Left lobe of liver (tissue), 2 donors: ENCODE measurements at regions not wholly inside any gene's neighbourhood (a gene's known extent, or its start where the extent isn't known, plus 50 kb on each side); places are given as distances from the start of the nearest gene placed in this dataset.
"Not testable (repeated sequence)": the region's sequence is repeated elsewhere in the genome, so short reads cannot be mapped to it uniquely, and the experiment has no call there.

Source experiments
- ATAC-seq: fragments of 200-7000 bp; cut with Tn5 transposase; one replicate; pipeline ENCODE4 v1.9.1; 2020; ENCODE audit warnings: mild to moderate bottlenecking, moderate library complexity
- DNase-seq: peaks from one replicate; pipeline ENCODE4 v3.0.0-alpha.2; 2020; ENCODE audit warnings: low spot score
- donor health status: DM: no; HTN: no; CAD: no; lungs with moderate emphysema.
- donor health status: DM: no; HTN: yes; CAD: no.

DNA sequence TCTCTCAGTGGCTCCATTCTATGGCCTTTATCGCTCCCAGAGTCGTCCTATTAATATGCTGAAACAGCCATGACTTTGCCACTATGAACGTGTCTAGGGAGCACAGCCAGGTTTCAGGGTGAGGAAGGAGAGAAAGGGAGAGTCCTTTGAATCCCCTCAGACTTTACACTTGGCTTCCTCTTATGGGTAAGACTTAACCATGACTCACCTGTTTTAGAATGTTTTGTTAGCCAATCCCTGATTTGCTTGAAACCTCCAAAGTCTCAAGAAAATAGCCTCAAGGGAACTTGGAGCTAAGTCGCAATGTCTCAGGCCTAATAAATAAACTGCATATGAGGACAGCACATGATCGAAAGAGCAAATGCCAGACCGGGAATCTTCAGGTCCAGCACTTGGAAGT, 131.2 kb upstream of the RCN1 start:
- DNase-seq (no peak), ATAC-seq (no peak)

DNA sequence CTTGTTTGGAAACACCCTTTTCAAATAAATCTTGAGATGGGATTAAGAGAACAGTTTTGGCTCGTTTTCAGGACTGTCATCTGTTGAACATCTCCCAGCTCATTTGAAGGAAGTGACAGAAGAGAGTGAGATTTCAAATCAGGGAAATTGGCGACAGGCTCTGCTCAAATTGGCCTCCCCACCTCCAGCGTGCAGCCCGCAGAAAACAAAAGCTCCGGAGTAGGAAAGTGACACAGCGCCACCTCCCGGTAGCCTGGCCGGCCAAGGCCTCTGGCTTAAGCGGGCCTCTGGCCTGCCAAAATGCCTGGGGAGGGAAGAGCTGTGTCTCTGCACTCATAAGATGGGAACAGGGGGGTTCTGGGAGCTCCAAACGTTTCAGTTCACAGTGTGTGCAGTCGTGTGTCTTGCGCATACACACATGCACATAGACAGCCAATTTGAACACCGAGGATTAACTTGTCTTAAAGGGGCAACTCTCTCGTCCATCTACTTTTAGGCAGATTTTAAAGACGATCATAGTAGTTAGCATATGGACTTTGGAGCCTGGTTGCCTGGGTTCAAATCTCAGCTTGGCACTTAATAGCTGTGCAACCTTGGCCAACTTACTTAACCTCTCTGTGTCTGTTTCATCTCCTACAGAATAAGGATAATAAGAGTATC, 132.7 kb upstream of the RCN1 start:
- ATAC-seq (peak; percentile 99), DNase-seq (peak; percentile 70)

DNA sequence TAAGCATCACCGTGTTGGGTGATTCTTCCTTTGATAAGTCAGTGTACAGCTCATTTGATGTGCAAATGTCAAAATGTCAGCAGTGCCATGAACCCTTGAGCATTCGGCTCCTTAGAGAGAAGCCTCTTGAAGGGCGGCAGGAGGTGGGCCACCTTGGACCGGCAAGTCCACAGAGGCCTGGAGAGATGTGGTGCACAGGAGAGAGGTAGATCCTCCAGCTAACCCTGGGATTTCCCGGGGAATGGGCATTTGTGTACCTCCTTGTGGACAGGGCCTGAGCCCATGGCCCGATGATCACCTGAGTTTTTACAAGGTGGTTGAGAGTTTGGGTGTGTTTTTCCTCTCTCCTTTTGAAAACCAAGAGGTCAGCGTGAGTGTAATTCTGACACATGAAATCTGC, 133.2 kb upstream of the RCN1 start:
- DNase-seq, result no peak
- ATAC-seq, result peak; percentile 13

DNA sequence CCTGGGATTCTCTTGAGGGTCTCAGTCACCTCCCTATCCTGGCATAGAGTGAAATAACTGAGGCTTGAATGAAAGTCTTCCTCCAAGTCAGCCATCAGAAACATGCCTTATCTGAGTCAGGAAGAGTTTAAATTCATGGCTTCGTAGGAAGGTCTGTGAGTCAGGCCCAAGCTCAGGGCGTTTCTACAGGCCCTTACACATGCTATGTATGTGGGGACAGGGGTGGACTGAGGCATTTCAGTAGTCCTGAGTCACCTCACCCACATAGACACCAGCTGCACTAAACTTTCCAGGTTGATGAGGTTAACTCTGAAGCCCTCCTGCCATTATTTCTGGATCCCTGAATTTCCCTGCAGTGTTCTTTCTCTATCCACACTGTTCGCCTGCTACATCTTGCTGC, 134.6 kb upstream of the RCN1 start:
- ATAC-seq, result no peak
- DNase-seq, result no peak

DNA sequence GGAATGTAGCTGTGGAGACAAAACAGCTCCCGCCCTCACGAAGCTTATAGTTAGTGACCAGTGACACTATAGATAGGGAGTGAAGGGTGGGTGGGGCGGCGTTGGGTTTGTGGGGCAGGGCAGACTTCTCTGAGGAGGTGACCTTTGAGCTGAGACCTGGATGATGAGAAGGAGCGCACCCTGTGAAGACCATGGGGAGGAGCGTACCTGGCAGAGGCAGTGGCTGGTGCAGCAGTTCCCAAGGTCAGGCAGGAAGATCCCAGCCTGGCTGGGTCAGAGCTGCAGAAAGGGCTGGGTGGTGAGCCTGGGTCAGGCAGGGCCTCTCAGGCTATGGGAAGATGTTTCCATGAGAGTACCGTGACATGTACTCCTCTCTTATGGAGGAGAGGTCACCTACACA, 135.0 kb upstream of the RCN1 start:
- no peak for ATAC-seq
- DNase-seq, result no peak

DNA sequence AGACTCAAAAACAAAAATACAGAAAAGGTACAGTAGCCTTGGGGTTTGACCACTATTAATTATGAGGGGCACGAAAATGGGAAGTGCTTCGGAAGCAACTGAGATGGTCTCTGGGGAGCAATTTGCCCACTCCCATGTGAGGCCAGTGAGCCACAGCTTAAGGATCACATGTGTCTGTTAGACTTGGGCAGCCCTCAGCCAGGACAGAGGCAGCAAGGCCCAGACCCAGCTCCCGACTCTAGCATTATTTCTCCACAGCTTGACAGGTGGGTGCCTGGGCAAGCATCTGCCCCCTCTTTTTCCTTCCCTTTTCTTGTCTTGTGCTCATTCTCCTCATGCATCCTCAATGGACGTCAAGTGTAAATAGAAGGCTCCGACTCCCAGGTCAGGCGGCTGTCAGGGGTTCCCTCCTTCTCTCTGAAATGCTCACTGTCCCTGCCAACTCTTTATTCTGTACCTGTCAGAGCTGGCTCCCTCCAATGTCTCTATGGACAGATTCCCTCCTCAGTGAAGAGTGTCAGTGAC, 137.0 kb upstream of the RCN1 start:
- ATAC-seq, result no peak
- no peak for DNase-seq

DNA sequence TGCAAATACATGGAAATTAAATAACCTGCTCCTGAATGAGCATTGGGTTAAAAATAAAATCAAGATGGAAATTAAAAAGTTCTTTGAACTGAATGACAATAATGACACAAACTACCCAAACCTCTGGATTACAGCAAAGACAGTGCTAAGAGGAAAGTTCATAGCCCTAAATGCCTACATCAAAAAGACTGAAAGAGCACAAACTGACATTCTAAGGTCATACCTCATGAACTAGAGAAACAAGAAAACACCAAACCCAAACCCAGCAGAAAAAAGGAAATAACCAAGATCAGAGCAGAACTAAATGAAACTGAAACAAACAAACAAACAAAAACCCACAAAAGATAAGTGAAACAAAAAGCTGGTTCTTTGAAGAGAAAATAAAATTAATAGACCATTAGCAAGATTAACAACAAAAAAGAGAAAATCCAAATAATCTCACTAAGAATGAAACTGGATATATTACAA, 138.6 kb upstream of the PAX6 start:
- not testable (repeated sequence) for DNase-seq

DNA sequence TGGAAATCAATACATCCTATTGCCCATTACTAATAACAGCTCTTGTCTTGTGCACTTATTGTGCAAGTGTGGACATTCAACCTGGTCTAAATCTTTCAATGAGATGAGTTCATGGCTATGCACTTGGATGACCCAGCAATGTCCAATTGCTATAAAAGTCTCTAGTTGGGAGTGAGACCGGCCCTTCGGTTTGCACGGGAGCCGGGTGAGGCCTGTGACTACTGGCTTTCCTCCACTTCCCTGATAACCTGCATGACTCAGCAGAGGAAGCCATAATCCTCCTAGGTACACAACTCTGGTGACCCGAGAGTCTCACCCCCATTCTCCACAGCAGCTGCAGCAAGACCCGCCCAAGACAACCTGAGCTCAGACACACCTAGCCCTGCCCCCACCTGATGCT, 135.9 kb upstream of the PAX6 start:
- ATAC-seq (no peak), DNase-seq (no peak)

More for the DNA sequence above, 138.6 kb upstream of the PAX6 start:
- not testable (repeated sequence) for ATAC-seq

DNA sequence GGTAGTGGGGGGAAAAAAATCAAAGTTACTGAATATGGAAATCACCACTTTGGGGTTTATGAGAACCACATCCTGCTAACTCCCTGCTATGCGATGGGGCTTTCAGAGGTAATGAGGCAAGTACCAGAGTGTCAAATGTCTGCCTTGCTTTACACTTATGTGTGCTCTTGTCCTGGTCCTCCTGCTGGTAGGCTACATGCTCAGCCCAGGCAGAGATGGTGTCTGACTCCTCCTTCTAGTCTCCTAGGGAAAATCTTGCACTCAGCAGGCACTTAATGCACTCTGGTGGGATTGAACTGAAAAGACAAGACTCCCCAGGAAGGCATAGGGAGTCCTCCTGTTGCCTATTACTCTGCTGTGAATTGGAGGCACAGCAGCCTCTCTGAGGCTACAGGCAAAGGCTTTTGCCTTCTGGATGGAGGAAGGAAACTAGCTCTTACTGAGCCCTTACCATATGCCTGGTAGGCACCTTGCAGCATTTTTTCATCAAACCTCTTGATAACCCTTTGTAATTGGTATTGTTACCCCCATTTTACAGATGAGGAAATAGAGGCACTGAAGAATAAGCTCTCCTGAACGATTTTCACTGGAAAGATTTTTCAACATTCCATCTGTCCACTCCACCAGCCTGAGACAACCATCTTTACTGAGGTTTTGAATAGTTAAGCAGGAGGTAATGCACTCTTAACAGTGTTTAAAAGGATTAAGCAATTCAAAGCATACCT, 132.1 kb upstream of the PAX6 start:
- ATAC-seq (no peak), DNase-seq (no peak)

DNA sequence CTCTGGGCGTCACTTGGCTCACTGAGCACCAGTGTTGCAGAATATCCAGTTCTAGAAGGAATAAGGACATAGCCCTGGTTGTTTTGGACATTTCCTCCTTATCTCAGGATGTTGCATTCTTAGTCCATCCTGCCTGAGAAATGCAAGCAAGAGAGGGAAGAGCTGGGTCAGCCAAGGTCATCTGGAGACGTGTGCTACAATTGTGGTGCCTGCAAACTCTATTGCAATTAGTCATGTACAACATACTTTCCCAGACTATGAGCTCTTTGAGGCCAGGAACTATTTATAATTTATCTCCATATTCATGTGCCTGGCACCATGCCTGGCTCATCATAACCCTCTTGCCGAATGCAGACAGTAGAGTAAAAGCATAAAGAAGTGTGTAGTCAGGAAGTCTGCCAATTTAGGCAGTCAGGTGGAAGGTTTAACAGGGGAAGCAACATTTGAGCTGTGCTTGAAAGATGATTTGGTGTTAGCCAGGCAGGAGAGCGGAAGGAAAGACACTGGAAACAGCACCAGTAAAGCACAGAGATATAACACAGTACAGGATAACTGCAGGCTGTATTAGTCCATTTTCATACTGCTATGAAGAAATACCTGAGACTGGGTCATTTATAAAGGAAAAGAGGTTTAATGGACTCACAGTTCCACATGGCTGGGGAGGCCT, 129.4 kb upstream of the PAX6 start:
- DNase-seq (no peak), ATAC-seq (peak; percentile 64)

DNA sequence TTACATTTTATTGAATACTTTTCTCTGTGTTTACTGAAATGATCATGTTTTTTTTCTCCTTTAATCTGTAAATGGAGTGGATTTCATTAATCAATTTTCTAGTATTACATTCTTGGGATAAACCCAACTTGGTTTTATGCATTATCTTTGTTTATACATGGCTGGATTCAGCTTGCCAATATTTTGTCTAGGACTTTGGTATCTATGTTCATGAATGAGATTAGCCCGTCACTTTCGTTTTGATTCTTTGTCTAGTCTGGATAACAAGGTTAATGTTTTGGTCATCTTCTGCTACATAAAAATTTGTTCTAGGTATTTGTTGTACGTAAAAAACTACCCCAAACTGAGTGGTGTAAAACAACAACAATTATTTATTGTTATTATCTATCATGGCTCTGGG, 127.9 kb upstream of the PAX6 start:
- ATAC-seq (peak; percentile 82), DNase-seq (no peak)

DNA sequence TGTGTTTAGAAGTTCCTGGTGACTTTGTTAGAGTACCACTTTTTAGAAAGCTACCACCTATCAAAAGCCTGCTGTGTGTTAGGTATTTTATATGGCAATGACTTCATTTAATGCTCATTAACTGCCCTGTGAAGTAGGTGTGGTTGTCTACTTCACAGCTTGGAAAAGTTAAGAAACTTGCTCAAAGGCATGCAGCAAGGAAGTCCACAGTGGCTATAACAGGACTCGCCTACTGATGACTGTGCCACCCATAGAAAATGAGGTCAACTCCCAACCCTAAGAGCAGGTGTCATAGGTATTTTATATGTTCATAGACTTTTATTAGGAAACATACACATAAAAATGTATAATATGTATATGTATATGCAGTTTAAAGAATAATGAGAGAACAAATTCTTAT, 125.2 kb upstream of the PAX6 start:
- DNase-seq (no peak), ATAC-seq (no peak)

DNA sequence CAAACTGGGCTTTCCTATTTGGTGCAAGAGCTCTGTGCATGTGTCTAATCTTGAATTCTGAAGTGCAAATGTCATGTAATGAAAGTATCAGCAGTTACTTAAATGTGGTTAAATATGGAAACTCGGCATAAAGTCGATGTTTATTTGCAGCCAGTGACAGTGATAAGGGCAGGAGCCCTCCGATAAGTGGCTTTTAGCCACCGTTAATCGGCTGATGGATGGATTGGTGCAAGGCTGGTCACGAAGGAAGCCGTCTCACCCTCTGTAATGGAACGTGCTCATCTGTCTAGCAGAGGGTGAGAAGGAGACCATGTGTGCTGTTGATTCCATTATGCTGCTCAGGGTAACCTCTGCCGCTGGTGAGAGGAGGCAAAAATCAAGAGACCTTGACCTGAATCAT, 121.8 kb upstream of the PAX6 start:
- ATAC-seq (no peak), DNase-seq (no peak)

DNA sequence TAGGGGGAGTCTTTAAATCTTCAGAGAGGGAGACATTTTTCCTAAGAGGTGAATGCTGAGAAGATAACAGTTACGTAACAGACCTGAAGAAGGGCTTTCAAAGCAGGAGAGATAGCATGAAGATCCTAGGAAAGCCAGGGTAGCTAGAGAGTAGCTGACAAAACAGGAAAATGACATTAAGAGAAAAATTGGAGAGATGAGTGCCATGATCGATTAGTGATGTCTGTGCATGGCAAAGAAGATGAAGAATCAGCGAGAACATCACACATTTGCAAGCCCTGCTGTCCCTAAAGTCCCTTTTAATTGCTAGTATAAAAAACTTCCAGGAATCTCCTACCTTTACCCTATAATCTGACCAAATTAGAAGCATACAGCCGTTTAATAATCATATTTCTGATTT, 116.9 kb upstream of the PAX6 start:
- ATAC-seq, result no peak
- no peak for DNase-seq

DNA sequence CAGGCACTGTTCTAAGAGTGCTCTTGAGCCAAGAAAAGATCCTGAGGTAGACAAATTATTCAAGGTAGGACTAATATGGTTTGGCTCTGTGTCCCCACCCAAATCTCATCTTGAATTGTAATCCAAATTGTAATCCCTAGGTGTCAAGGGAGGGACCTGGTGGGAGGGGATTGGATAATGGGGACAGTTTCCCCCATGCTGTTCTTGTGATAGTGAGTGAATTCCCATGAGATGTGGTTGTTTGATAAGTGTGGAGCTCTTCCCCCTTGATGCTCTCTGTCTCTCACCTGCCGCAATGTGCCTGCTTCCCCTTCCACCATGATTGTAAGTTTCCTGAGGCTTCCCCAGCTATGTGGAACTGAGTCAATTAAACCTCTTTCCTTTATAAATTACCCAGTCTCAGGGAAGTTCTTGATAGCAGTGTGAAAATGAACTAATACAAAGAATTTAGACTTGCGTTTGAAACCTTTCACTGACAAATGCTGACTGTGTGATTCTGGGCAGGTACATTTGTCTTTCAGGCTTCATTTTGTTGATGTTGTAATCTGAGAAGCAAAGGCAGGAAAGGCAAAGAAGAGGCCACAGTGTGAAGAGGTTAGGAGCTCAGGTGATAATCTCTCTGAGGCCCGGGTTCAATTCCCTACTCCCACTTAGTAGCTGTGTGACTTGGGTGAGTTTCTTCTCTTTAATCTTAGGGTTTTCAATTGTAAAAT, 115.8 kb upstream of the PAX6 start:
- DNase-seq, result no peak
- ATAC-seq, result no peak

DNA sequence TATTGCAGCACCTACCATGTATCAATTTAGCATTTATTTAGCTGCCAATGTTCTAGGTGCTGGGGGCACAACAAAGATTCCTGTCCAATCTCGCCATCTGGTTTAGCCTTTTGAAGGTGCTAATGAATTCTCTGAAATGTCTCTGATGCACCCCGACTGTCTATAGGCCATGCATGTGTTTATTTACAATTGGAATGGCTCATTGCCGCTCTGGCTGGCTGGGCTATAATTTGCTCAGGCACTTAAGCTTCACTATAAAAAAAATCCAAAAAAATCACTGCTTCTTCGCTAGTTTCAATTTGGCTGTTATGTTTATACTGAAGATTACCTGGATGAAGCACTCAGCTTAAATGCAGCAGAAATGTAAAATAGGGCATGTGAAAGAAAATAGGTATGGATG, 115.0 kb upstream of the PAX6 start:
- ATAC-seq, result no peak
- DNase-seq, result no peak

DNA sequence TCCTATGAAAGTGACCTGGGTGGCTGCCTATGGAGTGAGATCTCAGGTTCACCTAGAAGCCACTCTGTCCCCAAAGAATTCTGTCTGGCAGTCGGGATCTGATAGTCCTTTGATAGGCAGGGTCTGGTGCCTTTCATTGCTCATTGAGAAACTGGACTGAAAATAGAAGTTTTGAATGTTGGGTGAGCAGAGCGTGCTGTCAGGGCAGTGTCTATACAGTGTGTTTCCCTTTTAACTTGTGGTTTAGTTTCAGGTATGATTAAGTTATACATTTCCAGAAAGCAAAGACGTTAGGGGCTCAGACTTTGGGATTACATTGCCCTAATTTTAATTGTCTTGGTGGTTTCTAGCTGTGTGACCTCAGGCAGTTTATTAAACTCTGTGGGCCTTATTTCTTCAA, 111.3 kb upstream of the PAX6 start:
- no peak for DNase-seq
- no peak for ATAC-seq

DNA sequence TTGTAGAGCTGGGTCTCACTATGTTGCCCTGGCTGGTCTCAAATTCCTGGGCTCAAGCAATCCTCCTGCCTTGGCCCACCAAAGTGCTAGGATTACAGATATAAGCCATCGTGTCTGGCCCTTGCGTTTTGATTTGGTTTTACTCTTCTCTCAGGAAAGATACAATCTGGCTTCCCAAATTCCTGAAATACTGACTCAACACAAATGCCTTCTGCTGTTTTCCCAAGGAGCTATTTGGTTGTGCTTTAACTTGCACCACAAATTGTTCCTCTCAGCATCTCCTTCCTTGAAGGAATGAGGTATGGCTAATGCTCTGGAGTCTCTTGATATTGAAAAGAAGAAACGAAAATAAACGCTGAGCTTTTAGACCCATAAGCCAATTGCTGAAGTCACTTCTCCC, 110.0 kb upstream of the PAX6 start:
- ATAC-seq, result no peak
- no peak for DNase-seq

DNA sequence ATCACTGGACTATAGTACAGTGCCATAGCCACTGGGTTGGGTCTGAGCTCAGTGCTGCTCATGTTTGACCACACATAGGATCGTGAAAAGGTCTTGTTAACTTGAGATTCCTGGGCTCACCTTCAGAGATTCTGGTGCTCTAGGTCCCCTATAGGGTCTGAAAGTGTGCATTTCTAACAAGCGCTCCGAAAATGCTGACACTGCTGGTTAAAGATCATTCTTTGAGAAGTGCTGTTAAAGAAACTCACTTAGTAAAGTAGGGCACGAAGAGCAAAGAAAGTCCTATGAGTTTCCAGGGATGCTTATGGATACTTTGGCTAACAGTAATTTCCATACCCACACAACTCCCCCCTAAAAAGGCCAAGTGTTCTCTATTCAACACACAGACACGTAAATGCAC, 108.1 kb upstream of the PAX6 start:
- DNase-seq (no peak), ATAC-seq (no peak)

DNA sequence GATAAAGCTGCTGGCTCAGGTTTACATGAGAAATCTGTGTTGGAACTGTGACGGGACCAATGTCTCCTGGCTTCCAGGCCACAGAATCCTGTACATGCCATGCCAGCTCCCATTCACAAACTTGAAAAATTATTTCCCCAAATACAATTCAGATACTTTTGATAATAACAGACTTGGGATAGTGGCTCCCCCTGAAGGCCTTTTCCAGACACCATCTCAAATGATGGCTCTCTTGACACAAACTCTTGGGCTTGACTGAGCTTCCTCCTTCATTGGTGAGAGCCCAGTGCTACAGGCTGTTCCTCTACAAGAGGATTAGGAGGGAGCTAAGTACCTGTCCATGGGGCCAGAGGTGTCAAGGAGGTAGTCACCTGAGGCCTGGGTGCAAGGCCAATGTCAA, 104.7 kb upstream of the PAX6 start:
- DNase-seq (no peak), ATAC-seq (peak; percentile 38)

DNA sequence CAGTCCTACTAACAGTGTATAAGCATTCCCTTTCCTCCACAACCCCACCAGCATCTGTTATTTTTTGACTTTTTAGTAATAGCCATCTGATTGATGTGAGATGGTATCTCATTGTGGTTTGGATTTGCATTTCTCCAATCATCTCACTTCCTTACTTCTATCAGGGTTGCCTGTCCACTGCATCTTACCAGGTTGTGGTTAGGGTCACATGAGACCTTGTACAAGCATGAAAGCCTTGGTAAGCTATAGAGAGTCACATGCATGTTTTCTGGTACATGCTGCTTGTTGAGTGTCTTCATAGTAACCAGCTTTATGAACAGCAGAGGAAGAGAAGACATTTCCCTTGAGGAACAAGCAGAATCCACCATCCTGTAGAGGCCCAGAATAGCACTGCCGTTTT, 102.9 kb upstream of the PAX6 start:
- ATAC-seq (no peak), DNase-seq (no peak)
